CD4-positive, CD25-positive, alpha-beta regulatory T cell (primary cell): ENCODE measurements at regions not wholly inside any gene's neighbourhood (a gene's known extent, or its start where the extent isn't known, plus 50 kb on each side); places are given as distances from the start of the nearest gene placed in this dataset.

Experiments
- ATAC-seq, 2 donors: fragments of 150-1000 bp; cut with Tn5 transposase; one replicate each; pipeline ENCODE4 v1.10.0; 2021; ENCODE audit warnings: low read depth in 2 of 2, moderate number of reproducible peaks in 2 of 2, moderate library complexity in 1 of 2
- DNase-seq, 3 donors: peaks; one replicate each; pipeline versions ENCODE4 v3.0.0 to v3.0.0-alpha.2; 2012 to 2022; ENCODE audit warnings: mixed read lengths in 1 of 3
- H3K27ac ChIP-seq: one replicate; pipeline ENCODE4 v1.7.0; 2013; ENCODE audit warnings: mild to moderate bottlenecking, low read length; ENCODE audit not compliant: insufficient read depth, poor library complexity, severe bottlenecking
- H3K27me3 ChIP-seq: one replicate; pipeline ENCODE4 v1.7.0; 2013; ENCODE audit warnings: low read length; ENCODE audit not compliant: control insufficient read depth, insufficient read depth
- H3K36me3 ChIP-seq: one replicate; pipeline ENCODE4 v1.7.0; 2013; ENCODE audit warnings: mild to moderate bottlenecking, low read length, moderate library complexity; ENCODE audit not compliant: control insufficient read depth, insufficient read depth
- H3K4me1 ChIP-seq: 2 replicates; pipeline ENCODE4 v1.7.0; 2013; ENCODE audit warnings: mild to moderate bottlenecking, low read length; ENCODE audit not compliant: insufficient read depth, control insufficient read depth, poor library complexity, severe bottlenecking
- H3K4me3 ChIP-seq: one replicate; pipeline ENCODE4 v1.7.0; 2013; ENCODE audit warnings: low read depth, mild to moderate bottlenecking, low read length, moderate library complexity
- H3K9me3 ChIP-seq, 2 experiments: 1 replicate in 1 of 2; 2 replicates in 1 of 2; pipeline ENCODE4 v1.7.0; 2013; ENCODE audit warnings: low read length in 2 of 2, mild to moderate bottlenecking in 1 of 2, moderate library complexity in 1 of 2; ENCODE audit not compliant: control insufficient read depth in 2 of 2
- H3K27ac Mint-ChIP-seq, 3 donors: one replicate each; pipeline ENCODE4 v1.8.0; 2020 to 2022; ENCODE audit warnings: mild to moderate bottlenecking in 3 of 3, mixed read lengths in 3 of 3, moderate library complexity in 2 of 3
- H3K27me3 Mint-ChIP-seq: one replicate; pipeline ENCODE4 v1.8.0; 2022; ENCODE audit warnings: mild to moderate bottlenecking, mixed read lengths
- H3K36me3 Mint-ChIP-seq: one replicate; pipeline ENCODE4 v1.8.0; 2020; ENCODE audit warnings: mixed read lengths
- H3K4me1 Mint-ChIP-seq, 4 donors: one replicate each; pipeline ENCODE4 v1.8.0; 2020 to 2022; ENCODE audit warnings: mixed read lengths in 4 of 4, mild to moderate bottlenecking in 1 of 4
- H3K4me3 Mint-ChIP-seq, 4 donors: one replicate each; pipeline ENCODE4 v1.8.0; 2020 to 2022; ENCODE audit warnings: mild to moderate bottlenecking in 4 of 4, mixed read lengths in 4 of 4, moderate library complexity in 3 of 4
- H3K9me3 Mint-ChIP-seq, 7 donors: one replicate each; pipeline ENCODE4 v1.8.0; 2020 to 2022; ENCODE audit warnings: mixed read lengths in 7 of 7, mild to moderate bottlenecking in 3 of 7, moderate library complexity in 2 of 7

DNA sequence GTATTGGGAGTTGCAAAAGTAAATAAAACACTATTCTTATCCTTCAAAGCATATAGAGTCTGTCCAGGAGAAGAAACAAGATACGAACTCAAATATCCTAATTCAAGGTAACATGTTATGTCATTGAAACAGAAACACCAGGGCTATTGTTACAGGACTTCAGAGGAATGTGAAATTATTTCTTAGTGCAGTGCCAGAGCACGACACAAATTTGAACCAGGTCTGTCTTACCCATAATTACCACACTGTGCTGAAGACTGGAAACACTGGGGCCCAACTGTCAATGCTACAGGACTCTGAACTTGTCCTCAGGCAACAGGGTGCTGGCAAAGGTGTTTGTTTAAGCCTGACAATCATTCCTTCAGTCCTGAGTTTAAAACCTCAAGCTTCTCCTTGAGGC is 633.6 kb upstream of the UBE2E2 start:
- Mint-ChIP-seq H3K9me3 (peaks cover 0 to 4% (median 0%) of the 10 kb centered on the region in 7 donors), H3K27ac (no peak overlapping the region), H3K4me3 (no peak overlapping the region), H3K4me1 (no peaks in the 10 kb centered on the region), H3K27me3 (no peaks in the 10 kb centered on the region), H3K36me3 (no peaks in the 10 kb centered on the region)
- H3K27ac ChIP-seq = no peak overlapping the region
- no peak overlapping the region for H3K4me3 ChIP-seq
- ATAC-seq (no peak), DNase-seq (no peak)
- no peaks in the 10 kb centered on the region for H3K36me3 ChIP-seq
- no peaks in the 10 kb centered on the region for H3K9me3 ChIP-seq
- H3K27me3 ChIP-seq = no peaks in the 10 kb centered on the region
- no peaks in the 10 kb centered on the region for H3K4me1 ChIP-seq

DNA sequence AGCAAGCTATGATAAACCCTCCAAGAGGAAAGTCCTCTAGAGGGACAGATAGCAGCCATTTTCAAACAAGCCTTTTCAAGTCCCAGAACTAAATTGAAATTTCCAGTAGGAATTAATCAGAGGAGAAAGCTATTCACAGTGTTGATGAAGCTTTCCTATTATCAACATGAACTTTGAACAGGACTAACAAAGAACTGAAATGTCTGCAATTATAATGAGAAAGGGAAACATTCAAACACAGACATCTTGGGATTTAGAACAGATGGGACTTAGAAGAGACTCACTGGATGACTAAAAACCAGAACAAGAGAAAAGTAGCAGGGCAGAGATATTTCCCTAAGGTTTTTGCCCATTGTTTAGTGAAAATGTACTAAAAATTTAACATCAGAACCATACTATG is 622.1 kb upstream of the UBE2E2 start:
- H3K9me3 Mint-ChIP-seq = peaks cover 0 to 13% (median 5%) of the 10 kb centered on the region in 7 donors
- peaks cover 0 to 2% of the 10 kb centered on the region in 2 experiments for H3K9me3 ChIP-seq
- H3K36me3 ChIP-seq = no peaks in the 10 kb centered on the region
- H3K27ac ChIP-seq = no peak overlapping the region
- H3K4me3 Mint-ChIP-seq = no peak overlapping the region
- no peaks in the 10 kb centered on the region for H3K27me3 Mint-ChIP-seq
- DNase-seq (no peak), ATAC-seq (no peak)
- no peaks in the 10 kb centered on the region for H3K36me3 Mint-ChIP-seq
- H3K27me3 ChIP-seq = no peaks in the 10 kb centered on the region
- H3K4me1 ChIP-seq = no peaks in the 10 kb centered on the region
- H3K27ac Mint-ChIP-seq = no peak overlapping the region
- H3K4me1 Mint-ChIP-seq = no peaks in the 10 kb centered on the region
- H3K4me3 ChIP-seq = no peak overlapping the region

DNA sequence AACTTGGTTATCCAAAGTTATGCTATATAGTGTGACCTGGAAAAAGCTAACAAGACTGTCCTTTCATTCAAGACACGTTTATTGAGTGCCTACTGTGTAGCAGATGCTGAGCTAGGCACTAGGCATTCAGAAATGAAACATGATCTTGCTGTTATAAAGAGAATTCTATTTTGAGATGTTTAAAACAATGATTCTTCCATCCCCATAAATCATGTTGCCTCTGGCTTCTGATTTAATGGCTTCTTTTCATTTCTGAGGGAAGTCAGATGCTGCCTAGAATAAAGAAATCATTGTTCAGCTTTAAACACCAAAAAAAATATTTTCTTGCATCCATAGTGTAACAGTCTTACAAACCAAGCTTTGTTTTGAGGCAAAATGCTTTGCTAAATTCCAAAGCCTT is 620.9 kb upstream of the UBE2E2 start:
- H3K4me1 ChIP-seq = no peaks in the 10 kb centered on the region
- ATAC-seq (no peak), DNase-seq (no peak)
- H3K36me3 ChIP-seq = no peaks in the 10 kb centered on the region
- H3K9me3 Mint-ChIP-seq = peaks cover 0 to 13% (median 5%) of the 10 kb centered on the region in 7 donors
- no peaks in the 10 kb centered on the region for H3K27me3 ChIP-seq
- H3K27ac Mint-ChIP-seq = no peak overlapping the region
- H3K27me3 Mint-ChIP-seq = no peaks in the 10 kb centered on the region
- H3K9me3 ChIP-seq = peaks cover 0 to 2% of the 10 kb centered on the region in 2 experiments
- no peaks in the 10 kb centered on the region for H3K36me3 Mint-ChIP-seq
- no peak overlapping the region for H3K4me3 Mint-ChIP-seq
- H3K27ac ChIP-seq = no peak overlapping the region
- no peaks in the 10 kb centered on the region for H3K4me1 Mint-ChIP-seq
- no peak overlapping the region for H3K4me3 ChIP-seq

DNA sequence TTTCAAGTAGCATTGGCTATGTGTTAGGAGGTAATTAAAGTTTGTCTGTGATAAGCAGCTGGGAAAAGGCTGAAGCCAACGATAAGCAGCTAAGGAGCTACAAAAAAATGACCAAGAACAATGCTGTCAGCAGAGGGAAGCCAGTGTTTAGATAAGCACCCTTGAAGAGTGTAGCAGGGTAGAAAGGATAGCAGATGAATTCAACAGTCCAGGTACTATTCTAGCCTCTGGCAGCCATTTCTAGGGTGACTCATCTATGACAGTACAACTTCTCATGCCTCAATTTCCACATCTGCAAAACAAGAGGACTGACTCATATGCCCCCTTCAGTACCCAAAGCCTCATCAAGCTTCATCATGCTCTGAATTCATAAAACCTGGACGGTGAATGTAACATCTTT is 617.6 kb upstream of the UBE2E2 start:
- Mint-ChIP-seq H3K27ac (no peak overlapping the region), H3K9me3 (peaks cover 0 to 14% (median 6%) of the 10 kb centered on the region in 7 donors), H3K4me3 (no peak overlapping the region), H3K4me1 (no peaks in the 10 kb centered on the region), H3K27me3 (no peaks in the 10 kb centered on the region), H3K36me3 (no peaks in the 10 kb centered on the region)
- Histone ChIP-seq H3K36me3 (no peaks in the 10 kb centered on the region), H3K9me3 (peaks cover 0 to 2% of the 10 kb centered on the region in 2 experiments), H3K27ac (no peak overlapping the region), H3K4me1 (no peaks in the 10 kb centered on the region), H3K4me3 (no peak overlapping the region), H3K27me3 (no peaks in the 10 kb centered on the region)
- ATAC-seq (no peak), DNase-seq (no peak)

DNA sequence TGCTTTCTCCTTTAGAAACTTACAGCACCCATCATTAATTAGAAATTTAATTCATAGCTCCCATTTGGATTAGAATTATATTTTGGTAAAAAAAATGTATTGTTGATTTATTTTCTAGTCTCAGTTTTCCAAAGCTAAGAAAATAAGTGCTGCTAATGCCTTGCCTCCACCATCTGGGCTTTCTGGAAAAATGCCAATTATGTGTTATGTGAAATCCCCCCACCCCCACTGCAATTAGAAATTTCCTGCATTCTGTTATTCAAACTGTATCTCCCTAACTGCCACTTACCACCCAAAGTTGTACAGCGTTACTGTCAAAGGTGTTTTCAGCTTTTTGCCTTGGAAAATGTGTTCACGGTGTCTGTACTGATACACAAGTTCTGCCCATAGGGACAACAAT is 617.2 kb upstream of the UBE2E2 start:
- Mint-ChIP-seq H3K27ac (peak overlapping the region in 1 of 3 donors; percentile 21), H3K27me3 (no peaks in the 10 kb centered on the region), H3K4me3 (no peak overlapping the region), H3K36me3 (no peaks in the 10 kb centered on the region), H3K4me1 (no peaks in the 10 kb centered on the region), H3K9me3 (peaks cover 0 to 10% (median 6%) of the 10 kb centered on the region in 7 donors)
- Histone ChIP-seq H3K4me3 (no peak overlapping the region), H3K9me3 (peaks cover 0 to 2% of the 10 kb centered on the region in 2 experiments), H3K36me3 (no peaks in the 10 kb centered on the region), H3K27ac (no peak overlapping the region), H3K4me1 (no peaks in the 10 kb centered on the region), H3K27me3 (no peaks in the 10 kb centered on the region)
- DNase-seq = no peak
- no peak for ATAC-seq

DNA sequence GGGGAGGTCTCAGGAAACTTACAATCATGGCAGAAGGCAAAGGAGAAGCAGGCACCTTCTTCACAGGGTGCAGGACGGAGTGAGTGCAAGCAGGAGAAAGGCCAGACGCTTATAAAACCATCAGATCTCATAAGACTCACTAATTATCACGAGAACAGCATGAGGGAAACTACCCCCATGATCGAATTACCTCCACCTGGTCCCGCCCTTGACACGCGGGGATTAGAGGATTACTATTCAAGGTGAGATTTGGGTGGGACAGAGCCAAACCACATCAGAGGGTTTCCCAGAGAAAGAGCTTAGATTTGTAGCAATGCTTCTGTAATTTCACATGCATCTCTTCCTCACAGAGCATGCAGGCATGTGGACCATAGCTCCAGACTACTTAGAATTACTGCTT is 615.7 kb upstream of the UBE2E2 start:
- H3K4me3 Mint-ChIP-seq = no peak overlapping the region
- peaks cover 0 to 8% (median 6%) of the 10 kb centered on the region in 7 donors for H3K9me3 Mint-ChIP-seq
- Histone ChIP-seq H3K27ac (no peak overlapping the region), H3K9me3 (peaks cover 0 to 2% of the 10 kb centered on the region in 2 experiments), H3K4me3 (no peak overlapping the region), H3K36me3 (no peaks in the 10 kb centered on the region), H3K4me1 (no peaks in the 10 kb centered on the region), H3K27me3 (no peaks in the 10 kb centered on the region)
- ATAC-seq = no peak
- DNase-seq = no peak
- H3K36me3 Mint-ChIP-seq = no peaks in the 10 kb centered on the region
- H3K4me1 Mint-ChIP-seq = no peaks in the 10 kb centered on the region
- H3K27ac Mint-ChIP-seq = no peak overlapping the region
- H3K27me3 Mint-ChIP-seq = no peaks in the 10 kb centered on the region

DNA sequence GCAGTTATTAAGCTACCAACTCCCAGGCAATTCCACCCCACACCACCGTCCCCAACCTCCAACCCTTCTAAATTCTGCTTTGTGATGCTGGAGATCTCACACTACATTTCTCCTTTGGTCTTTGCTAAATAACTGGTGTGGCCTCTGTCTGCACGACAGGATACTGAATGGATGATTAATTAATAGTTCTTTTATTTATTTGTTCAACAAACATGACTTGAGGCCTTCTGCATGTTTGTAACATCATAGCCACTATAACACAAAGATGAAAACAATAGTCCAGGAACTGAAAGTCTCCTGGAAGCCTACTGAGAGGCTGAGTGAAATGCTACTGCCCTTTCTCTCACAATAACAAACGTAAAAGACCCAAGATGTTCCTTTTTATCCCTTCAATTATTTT is 609.5 kb upstream of the UBE2E2 start:
- Mint-ChIP-seq H3K27me3 (no peaks in the 10 kb centered on the region), H3K27ac (no peak overlapping the region), H3K4me1 (no peaks in the 10 kb centered on the region), H3K4me3 (no peak overlapping the region), H3K36me3 (no peaks in the 10 kb centered on the region), H3K9me3 (peaks cover 3 to 23% (median 6%) of the 10 kb centered on the region in 7 donors)
- no peaks in the 10 kb centered on the region for H3K4me1 ChIP-seq
- H3K4me3 ChIP-seq = no peak overlapping the region
- no peaks in the 10 kb centered on the region for H3K36me3 ChIP-seq
- H3K27me3 ChIP-seq = no peaks in the 10 kb centered on the region
- no peaks in the 10 kb centered on the region for H3K9me3 ChIP-seq
- no peak overlapping the region for H3K27ac ChIP-seq
- ATAC-seq = no peak
- DNase-seq = no peak

DNA sequence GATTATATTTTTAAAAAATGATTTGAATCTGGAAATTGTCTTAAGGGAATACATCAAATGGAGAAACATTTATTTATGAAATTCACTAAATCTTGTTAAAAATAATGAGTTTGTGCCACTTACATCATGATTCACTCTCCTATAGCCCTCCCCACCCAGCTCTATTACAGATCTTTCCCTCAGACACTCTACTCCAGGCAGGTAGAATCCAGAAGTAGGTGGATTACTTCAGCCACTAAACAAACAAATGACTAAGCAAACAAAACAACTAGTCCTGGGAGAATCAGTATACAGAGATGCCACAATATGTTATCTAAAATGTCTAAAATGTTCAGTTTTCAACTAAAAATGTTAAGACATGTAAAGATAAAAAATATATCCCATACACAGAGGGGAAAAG is 608.1 kb upstream of the UBE2E2 start:
- no peak overlapping the region for H3K27ac Mint-ChIP-seq
- H3K27me3 Mint-ChIP-seq = no peaks in the 10 kb centered on the region
- H3K9me3 Mint-ChIP-seq = peaks cover 3 to 23% (median 6%) of the 10 kb centered on the region in 7 donors
- H3K4me1 Mint-ChIP-seq = no peaks in the 10 kb centered on the region
- DNase-seq (no peak), ATAC-seq (no peak)
- Histone ChIP-seq H3K4me1 (no peaks in the 10 kb centered on the region), H3K27ac (no peak overlapping the region), H3K36me3 (no peaks in the 10 kb centered on the region), H3K4me3 (no peak overlapping the region), H3K9me3 (peaks cover 0 to 2% of the 10 kb centered on the region in 2 experiments), H3K27me3 (no peaks in the 10 kb centered on the region)
- no peak overlapping the region for H3K4me3 Mint-ChIP-seq
- H3K36me3 Mint-ChIP-seq = no peaks in the 10 kb centered on the region
